T-helper 2 cell treated with Interferon-gamma antibody and Interleukin-4, amounts not matched to agents 100 ng/mL and 5 ng/mL, for 36 hours (primary cell): ENCODE measurements at regions not wholly inside any gene's neighbourhood (a gene's known extent, or its start where the extent isn't known, plus 50 kb on each side); places are given as distances from the start of the nearest gene placed in this dataset.

Source experiments
- intact Hi-C: fragments of 100-400 bp; cut with micrococcal nuclease; formaldehyde crosslinking; loops from one replicate; pipeline ENCODE4 v1.15.1; 2023

DNA sequence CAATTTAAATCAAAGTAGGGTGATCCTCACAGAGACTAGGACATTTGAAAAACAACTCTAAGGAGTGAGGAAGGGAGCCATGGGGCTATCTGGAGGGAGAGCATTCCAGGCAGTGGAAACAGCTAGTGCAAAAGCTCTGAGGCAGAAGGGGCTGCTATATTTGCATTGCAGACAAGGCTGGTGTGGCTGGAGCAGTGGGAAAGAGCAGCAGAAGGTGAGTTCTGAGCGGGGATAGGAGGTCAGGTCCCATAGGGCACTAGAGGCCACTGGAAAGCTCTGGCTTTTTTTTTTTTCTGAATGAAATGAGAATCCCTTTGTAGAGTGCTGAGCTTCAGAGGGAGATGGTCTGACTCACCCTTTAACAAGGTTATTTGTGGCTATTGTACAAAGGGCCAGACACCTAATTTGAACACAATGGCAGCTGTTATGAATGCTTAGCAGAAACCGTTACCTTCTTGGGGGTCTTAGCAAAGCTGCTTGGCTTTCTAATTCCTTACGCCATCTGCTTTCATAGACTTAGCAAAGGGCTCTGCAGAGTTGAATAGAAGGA is 291.6 kb downstream of the BUD13 start:
- intact Hi-C loops: no loop called here

DNA sequence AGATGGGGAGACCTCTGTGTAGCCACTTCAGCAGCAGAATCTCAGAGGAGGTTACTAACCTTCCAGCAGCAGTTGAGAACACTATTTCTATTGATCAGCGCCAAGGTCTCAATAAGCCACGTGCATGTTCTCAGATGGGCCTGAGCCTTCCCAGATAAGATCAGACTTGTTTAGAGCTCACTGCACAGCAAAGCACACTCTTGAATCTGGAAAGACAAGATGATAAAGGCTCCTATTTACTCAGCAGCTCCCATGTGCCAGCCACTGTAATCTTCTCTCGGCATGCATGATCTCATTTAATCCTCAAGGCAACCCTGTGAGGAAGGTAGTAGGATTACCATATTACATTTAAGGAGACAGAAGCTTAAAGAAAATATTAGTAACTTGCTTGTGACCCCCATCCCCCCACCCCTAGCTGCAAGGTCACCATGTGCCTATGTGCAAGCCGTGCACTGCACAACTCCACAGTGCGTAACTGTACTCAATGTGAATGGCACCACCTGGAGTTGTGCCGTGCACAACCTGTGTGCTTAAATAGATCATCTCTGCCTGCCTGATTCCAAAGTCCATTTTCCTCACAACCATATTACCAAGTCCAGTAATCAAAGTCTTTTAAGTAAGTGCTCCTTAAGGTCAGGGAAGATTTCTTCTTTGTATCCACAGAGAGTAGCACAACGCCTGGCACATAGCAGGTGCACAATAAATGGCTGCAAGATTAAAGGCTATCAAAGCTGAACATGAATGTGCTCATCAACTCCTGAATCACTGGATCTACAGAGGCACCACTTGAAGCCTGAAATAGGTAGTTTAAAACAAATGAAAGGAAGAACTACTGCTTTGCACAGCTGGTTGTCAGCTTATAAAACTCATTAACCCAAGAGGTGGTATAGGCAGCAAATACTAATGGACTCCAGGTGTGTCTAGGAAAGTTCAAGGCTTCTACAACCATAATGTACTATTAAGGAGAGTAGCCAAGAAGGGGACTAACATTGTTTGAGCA is 293.8 kb downstream of the BUD13 start:
- intact Hi-C loops: no loop called here

DNA sequence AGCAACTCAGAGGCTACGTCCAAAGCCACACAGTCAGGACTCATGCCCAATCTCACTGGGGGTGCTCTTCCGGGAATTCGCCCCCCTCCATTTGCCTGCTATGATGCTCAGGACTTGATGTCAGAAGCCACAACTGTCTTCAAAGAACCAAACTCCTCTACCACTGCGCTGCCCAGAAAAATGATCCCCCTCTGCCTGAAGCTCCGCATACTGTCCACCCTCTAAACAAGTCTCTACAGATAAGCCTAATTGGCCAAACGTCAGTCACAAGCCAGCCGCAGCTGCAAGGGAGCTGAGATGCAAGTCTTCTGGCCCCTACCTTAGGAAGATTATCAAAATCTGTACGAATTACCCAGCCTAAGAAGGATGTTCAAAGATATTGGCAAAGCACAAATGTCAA is 294.6 kb downstream of the BUD13 start:
- intact Hi-C loops: no loop called here

DNA sequence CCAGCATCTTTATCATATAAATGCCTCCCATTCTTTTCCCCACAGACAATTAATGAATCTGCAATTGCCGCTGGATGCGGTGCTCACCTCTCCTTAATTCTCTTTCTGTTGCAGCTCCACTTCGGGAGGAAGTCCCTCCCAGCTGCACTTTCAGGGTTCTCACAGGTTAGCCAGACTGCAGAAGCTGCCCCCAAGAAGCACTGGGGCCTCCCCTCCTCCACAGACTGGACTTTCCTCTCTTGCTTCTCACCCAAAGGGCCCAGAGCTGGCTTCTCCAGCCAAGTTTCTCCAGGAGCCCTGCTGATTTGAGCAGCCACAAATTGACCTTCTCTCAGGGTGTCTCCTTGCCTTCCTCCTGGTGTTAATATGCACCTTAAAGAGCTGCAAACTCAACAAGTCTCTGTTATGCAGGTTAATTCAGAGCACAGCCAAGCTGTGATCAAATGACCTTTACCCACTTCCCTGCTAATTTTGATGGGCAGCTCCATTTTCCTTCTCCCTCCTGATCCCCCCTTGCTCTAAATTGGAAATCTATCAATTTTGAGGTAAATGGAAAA is 298.9 kb downstream of the BUD13 start:
- intact Hi-C loops: no loop called here

DNA sequence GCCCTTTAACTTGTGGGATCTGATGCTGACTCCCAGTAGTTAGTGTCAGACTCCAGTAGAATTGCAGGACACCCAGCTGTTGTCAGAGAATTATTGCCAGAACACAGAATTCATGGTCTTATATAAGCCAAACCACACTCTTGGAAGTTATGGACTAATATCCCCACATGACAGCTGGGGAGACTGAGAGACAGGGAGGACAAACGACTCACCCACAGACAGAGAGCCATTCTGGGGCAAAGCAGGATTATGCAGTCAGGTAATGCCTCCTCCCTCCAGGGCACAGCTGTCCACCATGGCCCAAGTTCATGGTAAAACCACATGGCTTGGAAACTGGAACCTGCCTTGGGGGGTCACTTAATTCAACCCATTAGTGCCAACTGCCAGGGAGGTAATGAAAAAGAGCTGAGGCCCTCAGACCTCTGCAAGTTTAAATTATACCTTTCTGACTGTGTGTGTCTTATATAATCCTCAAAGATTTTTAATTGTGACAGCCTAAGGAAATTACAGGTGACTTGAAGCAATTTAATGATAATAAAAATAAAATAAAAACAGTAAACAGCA is 299.5 kb downstream of the BUD13 start:
- intact Hi-C loops: no loop called here

DNA sequence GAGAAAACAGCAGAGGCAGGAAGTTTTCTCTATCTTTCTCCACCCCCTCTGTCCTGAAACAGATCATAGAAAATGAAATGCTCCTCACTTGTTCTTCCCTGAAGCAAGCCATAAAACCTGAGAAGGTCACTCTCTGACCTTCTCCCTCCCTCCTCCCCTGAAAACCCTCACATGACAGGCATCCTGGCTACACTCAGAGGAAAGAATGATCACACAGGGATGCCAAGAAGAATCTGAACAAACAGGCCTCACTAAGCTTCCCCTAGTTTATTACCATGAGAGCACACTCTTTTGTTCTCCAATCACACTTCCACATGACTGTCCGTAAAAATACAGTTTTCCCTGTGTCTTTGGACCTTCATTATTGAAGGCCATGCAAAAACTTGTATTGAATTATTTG is 300.1 kb downstream of the BUD13 start:
- intact Hi-C loops: no loop called here

DNA sequence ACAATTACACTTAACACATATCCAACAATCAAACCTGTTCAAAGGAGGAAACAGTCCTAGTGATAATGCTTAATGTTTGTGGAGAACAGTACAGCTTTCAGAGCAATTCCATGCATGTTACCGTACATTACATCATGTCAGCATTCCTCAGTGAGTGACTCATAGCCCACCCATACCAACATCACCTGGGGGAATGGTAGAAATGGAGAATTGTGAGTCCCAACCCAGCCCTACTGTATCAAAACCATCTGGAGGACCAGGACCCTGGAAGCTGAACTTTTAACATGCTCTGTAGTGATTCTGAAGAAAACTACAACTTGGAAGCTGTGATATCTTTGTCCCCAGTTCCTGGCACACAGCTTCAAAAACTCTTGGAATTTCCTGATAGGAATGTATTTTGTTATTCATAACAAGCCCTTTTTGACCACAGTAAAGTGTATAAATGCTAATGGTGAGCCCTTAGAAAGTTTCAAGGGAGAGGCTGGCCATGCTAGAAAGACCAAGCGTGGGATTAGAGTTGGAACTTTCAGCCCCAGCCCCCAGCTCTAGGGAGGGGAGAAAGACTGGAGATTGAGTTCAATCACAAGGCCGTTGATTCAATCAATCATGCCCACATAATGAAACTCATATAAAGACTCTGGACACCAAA is 301.1 kb downstream of the BUD13 start:
- intact Hi-C loops: no loop called here

DNA sequence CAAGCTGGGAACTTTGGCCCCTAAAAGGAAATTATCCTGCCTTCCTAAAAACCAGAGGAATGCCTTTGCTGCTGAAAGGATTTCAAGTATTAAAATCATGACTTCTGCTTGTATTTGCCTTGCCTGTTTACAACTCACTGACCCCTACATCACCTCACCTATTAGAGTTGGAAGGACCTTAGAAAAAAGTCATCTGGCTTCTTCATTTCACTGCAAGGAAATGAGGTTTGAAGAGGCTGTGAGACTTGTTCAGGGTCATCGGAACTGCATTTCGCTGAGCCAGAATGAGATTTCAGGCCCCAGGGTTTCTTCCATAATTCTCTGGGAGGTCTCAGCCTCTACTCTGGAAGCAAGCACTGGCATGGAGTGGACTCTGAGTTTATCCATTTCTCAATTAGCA is 304.1 kb downstream of the BUD13 start:
- intact Hi-C loops: no loop called here

DNA sequence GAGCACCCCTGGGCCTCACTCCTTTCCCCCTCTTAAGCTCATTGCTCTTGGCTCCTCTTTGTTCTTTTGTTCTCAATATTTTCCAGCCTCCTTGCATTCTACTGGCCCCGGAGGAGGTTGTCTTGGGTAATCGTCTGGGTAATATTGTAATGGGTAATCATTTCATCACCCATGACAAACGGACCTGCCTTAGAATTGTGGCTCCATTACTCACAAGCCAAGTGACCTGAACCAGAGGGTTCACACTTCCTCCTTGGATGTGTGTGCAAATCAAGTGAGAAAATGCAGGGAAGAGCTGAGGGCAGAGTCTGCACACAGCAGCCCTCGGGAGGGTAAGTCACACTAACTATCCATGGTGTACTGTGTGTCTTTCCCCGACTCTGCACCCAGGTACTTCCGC is 305.0 kb downstream of the BUD13 start:
- intact Hi-C loops: no loop called here

DNA sequence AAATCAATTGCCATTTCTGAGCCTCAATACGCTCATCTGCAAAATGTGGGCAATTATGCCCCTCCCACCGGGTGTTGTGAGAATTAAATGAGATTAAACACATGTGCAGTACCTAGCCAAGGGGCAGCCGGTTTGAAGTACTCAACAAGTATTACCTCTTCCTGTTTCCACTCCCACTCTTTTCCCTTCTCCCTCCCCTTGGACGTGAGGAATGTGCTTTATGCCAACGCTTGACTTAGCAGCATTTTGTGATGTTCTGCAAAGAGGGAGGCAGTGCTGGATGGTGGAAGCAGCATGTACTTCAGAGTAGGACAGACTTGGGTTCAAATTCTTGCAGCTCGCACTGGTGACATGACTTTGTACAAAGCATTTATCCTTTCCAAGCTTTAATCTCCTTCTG is 306.0 kb downstream of the BUD13 start:
- intact Hi-C loops: no loop called here

DNA sequence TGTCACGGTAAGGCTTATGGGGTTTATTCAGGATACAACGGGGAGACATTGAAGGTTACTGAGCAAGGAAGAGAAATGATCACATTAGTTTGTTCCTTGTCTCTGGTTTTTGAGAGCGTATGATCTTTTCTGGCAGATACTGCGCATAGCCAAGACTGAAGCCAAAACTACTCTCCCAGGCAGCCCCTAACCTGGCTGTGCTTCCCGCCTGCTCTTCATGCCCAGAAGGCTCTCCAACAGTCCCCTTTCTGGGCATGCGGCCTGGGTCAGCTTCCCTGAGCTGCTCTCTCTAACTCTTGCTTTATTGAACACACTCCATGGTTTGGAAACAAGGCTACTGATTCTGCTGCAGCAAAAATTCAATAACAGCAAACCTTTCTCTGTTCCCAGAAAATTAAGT is 306.6 kb downstream of the BUD13 start:
- intact Hi-C loops: no loop called here

DNA sequence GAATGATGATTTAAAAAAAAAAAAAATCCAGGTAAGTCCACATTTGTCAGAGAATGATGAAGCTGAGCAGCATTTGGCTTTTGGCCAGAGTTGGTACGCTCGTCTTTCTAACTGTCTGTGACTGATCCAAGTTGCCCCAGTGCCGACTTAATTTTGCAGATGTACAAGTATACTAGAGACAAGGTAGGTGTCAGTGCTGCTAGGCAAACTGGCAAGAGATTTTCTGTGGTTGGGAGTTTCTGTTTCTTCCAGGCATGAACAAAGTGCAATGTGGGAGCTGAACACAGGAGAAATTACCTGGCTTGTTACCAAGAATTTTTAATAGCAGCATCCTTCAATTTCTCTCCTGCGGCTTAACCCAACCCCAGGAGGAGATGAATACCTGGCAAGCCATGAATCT is 307.7 kb downstream of the BUD13 start:
- intact Hi-C loops: no loop called here

DNA sequence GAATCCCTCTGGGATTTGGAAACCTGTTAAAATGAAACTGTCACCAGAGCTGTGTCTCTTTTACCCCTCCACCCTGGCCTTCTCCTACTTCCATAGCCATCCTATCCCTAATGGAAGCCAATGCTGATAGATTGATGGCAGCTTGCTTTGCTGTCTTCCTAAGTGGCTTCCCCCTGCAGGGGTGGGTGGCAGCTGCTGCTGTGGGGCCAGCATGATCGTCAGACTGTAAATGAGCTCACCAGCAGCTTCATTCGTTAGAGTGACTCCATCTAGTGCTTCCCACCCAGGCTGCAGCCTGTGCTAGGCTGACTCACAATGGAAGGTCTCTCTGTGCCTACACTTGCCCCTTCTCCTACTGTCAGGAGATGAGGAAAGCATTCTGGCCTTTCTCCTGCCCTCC is 311.0 kb downstream of the BUD13 start:
- intact Hi-C loops: no loop called here

DNA sequence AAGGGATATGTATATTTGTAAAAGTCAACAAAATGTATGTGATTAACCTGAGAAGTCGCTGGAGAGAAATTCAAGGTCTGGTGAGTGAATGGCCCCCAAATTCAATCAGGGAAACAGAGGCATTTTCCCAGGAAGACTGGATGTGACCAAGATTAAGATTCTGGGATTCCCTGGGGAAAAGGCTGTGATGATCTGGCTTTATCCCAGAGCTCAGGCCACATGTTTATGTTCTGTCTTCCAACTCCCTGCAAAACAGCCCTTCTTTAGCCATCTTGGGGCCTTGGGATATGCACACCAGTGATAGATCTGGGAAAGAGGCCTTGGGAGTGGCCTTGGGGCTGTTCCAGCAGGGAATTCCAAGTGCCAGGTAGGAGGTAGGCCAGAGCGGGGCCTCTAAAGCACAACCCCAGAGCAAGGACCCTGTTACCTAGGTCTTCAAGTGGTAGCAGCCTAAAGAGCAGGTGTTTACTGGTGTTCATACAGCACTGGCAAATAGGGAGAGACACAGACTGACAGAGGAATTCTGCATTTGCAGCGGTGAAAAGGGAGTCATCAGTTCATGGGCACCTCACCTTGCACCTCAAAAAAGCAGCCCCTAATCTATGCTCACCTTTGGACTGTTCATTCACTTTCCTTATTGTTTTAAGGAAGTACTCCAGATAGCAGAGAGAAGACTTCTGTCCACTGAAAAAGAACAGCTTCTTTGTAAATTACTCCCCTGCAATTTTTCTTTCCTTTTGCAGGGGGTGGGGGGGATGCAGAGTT is 312.4 kb downstream of the BUD13 start:
- intact Hi-C loops: no loop called here

DNA sequence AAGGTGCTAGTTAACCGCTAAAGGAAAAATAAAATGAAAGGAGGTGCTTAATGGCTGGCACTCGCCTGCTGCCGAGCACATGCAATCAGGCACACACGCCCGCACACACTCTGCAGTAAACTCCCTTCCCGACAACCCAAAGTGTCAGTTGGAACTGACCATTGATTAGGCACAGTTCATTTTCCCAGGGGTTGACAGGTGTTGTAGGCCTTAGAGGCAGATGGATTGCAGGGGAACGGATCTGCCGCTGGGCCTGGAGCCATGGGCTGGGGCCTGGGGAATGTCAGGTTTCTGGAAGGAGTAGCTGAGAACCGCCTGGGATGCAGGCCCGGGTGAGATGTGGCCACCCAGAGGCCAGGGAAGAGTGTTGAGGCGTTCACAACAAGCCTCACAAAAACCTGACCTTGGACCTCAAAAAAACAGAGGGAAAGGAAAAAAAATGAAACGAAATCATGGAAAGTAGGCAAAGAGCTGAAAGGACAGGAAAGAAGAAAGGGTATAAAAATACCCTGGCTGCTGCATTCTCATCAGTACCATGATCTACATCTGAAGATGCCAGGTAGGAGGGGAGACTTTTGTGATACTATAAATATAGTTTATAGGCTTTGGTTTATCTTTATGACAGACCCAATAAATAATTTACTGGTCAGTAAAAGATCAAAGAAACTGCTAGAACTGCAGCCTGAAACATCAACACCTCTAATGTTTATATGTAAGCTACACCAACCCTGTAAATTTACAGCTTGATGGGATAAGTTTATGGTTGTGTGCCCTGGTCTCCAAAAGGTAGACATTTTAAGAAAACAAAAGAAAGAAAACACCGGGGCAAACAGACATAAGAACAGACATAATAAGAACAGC is 313.4 kb downstream of the BUD13 start:
- intact Hi-C loops: no loop called here

DNA sequence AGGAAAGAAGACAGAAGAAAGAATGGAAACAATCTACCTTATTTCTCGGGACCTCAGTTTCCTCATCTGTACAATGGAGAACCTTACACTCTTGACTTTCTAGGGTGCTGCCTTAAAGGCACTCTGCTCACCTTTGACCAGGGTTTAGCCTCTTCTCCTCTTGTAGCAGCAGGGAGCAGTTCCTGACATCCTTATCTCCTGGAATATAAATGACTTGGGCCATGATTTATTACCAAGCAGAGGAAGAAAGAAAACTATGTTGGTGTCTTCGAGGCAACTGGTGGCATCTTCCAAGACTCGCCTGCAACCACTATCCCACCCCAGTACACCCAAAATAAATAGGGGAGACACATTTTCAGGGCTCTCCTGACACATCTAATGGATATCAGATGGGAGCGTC is 314.2 kb downstream of the BUD13 start:
- intact Hi-C loops: no loop called here

DNA sequence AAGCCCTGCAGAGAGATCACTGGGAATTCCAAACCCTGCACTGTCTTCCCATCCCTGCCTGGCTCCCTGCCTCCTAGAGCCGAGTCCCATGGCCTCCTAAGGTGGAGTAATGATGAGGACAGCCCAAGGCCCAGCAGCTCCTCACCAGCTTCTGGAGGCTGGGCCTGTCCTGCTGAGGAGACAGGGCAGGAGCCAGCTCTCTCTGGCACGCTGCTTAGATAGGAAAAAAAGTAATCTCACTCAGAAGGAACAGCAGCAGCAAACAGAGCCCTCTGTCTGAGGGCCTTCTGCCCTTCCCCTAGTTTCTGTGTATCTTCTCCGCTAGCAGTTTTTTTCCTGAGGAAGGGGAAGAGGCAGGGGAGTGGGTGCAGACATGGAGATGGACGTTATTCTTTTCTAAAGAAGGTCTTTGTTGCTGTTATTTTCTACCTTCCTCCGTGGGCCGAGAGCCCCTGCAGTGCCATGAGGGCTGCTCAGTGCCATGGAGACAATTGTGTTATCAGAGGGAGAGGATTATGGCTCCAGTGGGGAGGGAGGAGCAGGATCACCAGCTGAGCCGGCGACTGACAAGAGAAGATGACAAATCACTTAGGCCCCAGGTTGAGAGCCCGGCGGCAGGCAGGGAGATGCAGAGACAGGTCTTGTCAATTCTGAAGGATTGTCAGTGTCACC is 315.3 kb downstream of the BUD13 start:
- intact Hi-C loops: no loop called here

DNA sequence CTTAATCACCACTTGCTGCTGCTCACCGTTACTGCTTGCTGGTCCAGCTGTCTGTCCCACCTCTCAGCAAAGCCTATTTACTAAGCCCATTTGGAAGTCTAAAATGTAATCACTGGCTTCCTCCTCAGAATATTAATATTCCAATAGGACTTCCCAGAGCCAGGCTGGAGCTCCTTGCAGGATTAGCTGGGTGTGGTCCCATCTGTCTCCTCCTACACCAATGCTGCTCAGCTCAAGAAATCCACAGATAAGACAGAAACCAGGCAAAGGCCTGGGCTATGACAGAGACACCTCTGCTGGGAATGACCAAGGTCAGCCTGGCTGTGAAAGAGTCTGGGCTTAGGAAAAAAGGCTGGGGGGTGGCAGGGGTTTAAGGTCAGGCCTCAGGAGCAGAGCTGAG is 317.8 kb downstream of the BUD13 start:
- intact Hi-C loops: no loop called here

DNA sequence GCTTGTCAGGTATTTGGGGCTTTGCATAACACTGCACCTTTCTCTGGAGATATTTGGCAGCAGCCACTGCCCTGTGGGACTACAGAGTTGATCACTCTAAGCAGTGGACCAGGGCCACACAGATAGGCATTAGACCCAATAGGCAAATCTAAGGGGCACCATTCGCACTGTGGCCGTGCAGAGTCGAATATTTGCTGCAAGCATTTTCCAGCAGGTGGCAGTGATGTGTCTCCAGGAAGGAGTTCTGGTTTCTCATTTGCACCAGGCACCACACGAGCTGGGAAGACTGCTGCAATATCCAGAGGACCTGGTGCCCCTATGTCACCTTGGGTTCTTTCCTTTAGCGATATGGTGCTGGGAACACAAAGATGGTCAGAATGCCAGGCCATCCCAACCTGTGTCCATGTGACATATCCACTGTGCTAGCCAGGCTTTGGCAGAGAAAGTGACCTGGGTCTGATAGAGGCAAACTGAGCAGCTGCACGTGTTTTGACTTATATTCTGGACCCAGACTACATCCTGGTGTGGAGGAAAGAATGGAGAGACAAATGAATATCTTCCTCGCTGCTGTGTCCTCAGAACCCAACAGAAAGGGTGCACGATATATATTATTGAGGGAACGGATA is 318.7 kb downstream of the BUD13 start:
- intact Hi-C loops: no loop called here
